Endodermal cell (in vitro differentiated cells): ENCODE measurements at regions not wholly inside any gene's neighbourhood (a gene's known extent, or its start where the extent isn't known, plus 50 kb on each side); places are given as distances from the start of the nearest gene placed in this dataset.

Experiments
- DNase-seq: peaks from one replicate; pipeline ENCODE4 v3.0.0-alpha.2; 2017
- H3K27ac ChIP-seq: 2 replicates; pipeline ENCODE4 v1.5.1; 2013; ENCODE audit warnings: mild to moderate bottlenecking, low read depth, low read length, moderate library complexity
- H3K27me3 ChIP-seq: 2 replicates; pipeline ENCODE4 v1.6.1; 2013; ENCODE audit warnings: mild to moderate bottlenecking, low read length, moderate library complexity; ENCODE audit not compliant: insufficient read depth, control insufficient read depth, poor library complexity, severe bottlenecking
- H3K36me3 ChIP-seq: 2 replicates; pipeline ENCODE4 v1.7.0; 2013; ENCODE audit warnings: mild to moderate bottlenecking, low read length, moderate library complexity; ENCODE audit not compliant: control insufficient read depth, insufficient read depth
- H3K4me1 ChIP-seq: one replicate; pipeline ENCODE4 v1.7.0; 2013; ENCODE audit warnings: low read length; ENCODE audit not compliant: control insufficient read depth, insufficient read depth
- H3K4me3 ChIP-seq: 2 replicates; pipeline ENCODE4 v1.5.1; 2013; ENCODE audit warnings: mild to moderate bottlenecking, low read length, moderate library complexity
- H3K9ac ChIP-seq: 2 replicates; pipeline ENCODE4 v1.6.1; 2013; ENCODE audit warnings: mild to moderate bottlenecking, low read length, moderate library complexity; ENCODE audit not compliant: poor library complexity, severe bottlenecking; ENCODE audit errors: extremely low read depth
- H3K9me3 ChIP-seq: 2 replicates; pipeline ENCODE4 v1.6.1; 2013; ENCODE audit warnings: mild to moderate bottlenecking, low read length, moderate library complexity; ENCODE audit not compliant: control insufficient read depth
- H3K27ac Mint-ChIP-seq: 2 replicates; pipeline ENCODE4 v1.8.0; 2020; ENCODE audit warnings: mixed read lengths
- H3K27me3 Mint-ChIP-seq: 2 replicates; pipeline ENCODE4 v1.8.0; 2021; ENCODE audit warnings: mild to moderate bottlenecking, mixed read lengths; ENCODE audit not compliant: insufficient read depth
- H3K36me3 Mint-ChIP-seq: 2 replicates; pipeline ENCODE4 v1.8.0; 2020; ENCODE audit warnings: low read depth, mixed read lengths
- H3K4me1 Mint-ChIP-seq: 2 replicates; pipeline ENCODE4 v1.8.0; 2020; ENCODE audit warnings: mixed read lengths
- H3K4me3 Mint-ChIP-seq: 2 replicates; pipeline ENCODE4 v1.8.0; 2020; ENCODE audit warnings: mild to moderate bottlenecking, moderate library complexity, mixed read lengths
- H3K9me3 Mint-ChIP-seq: 2 replicates; pipeline ENCODE4 v1.8.0; 2020; ENCODE audit warnings: mild to moderate bottlenecking, mixed read lengths
- WGBS, 2 experiments: methylation state at CpG; one replicate each; pipeline versions ENCODE4 v1.1.5 to v1.1.7; 2013; ENCODE audit warnings: missing lambda C conversion rate in 2 of 2, mixed read lengths in 1 of 2; ENCODE audit not compliant: insufficient coverage in 1 of 2, insufficient read length in 1 of 2; 5-methylcytosine and 5-hydroxymethylcytosine counted together
- TF ChIP-seq, protein P1 (sequence below): fragments of 200-600 bp; sonication (generic); conservative IDR thresholded peaks from 2 replicates; pipeline ENCODE4 v1.5.0; 2021; ENCODE audit warnings: antibody characterized with exemption, mild to moderate bottlenecking

DNA sequence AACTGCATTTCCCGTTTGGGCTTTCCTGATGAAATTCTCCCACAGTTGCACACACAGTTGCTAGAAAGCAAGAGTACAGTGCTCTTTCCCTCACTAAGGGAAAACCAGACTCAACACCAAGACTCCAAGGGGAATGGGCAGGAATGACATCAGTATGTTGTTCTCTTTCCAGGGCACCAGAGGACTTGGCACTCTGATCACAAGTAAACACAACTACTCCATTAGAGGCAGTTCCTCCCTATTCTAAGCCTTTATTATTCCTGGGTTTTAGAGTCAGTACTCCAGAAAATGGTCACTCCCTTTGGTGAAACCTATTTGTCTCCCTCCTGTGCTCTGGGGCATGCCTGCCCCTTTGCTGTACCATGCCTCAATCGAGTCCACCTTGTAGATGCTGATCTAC is 52.3 kb upstream of the VGLL4 start:
- Histone ChIP-seq H3K27me3 (no peaks in the 10 kb centered on the region), H3K9ac (no peak overlapping the region), H3K4me3 (no peak overlapping the region), H3K27ac (no peak overlapping the region), H3K36me3 (peaks cover 20% of the 10 kb centered on the region), H3K9me3 (no peaks in the 10 kb centered on the region), H3K4me1 (no peaks in the 10 kb centered on the region)
- peaks cover 13% of the 10 kb centered on the region for H3K36me3 Mint-ChIP-seq
- TF ChIP-seq, protein P1, sequence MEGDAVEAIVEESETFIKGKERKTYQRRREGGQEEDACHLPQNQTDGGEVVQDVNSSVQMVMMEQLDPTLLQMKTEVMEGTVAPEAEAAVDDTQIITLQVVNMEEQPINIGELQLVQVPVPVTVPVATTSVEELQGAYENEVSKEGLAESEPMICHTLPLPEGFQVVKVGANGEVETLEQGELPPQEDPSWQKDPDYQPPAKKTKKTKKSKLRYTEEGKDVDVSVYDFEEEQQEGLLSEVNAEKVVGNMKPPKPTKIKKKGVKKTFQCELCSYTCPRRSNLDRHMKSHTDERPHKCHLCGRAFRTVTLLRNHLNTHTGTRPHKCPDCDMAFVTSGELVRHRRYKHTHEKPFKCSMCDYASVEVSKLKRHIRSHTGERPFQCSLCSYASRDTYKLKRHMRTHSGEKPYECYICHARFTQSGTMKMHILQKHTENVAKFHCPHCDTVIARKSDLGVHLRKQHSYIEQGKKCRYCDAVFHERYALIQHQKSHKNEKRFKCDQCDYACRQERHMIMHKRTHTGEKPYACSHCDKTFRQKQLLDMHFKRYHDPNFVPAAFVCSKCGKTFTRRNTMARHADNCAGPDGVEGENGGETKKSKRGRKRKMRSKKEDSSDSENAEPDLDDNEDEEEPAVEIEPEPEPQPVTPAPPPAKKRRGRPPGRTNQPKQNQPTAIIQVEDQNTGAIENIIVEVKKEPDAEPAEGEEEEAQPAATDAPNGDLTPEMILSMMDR = no peak
- WGBS, 2 experiments = 88 to 91% methylated on average over 2 of the region's 2 CpGs
- no peaks in the 10 kb centered on the region for H3K27me3 Mint-ChIP-seq
- no peak overlapping the region for H3K27ac Mint-ChIP-seq
- DNase-seq = no peak
- peaks cover 9% of the 10 kb centered on the region for H3K4me1 Mint-ChIP-seq
- no peaks in the 10 kb centered on the region for H3K9me3 Mint-ChIP-seq
- H3K4me3 Mint-ChIP-seq = no peak overlapping the region
